ENCODE measurements at regions not wholly inside any gene's neighbourhood (a gene's known extent, or its start where the extent isn't known, plus 50 kb on each side); places are given as distances from the start of the nearest gene placed in this dataset.
"Not testable (repeated sequence)": the region's sequence is repeated elsewhere in the genome, so short reads cannot be mapped to it uniquely, and the experiment has no call there.

- H3K4me3 ChIP-seq; H3K27ac ChIP-seq; DNase-seq (ENCODE audit: low spot score); H3K27me3 ChIP-seq (replicated peaks; ENCODE audit: insufficient read depth); H3K4me1 ChIP-seq (ENCODE audit: control insufficient read depth in 1 of 2, low read depth in 2 of 2); H3K36me3 ChIP-seq; H3K9me3 ChIP-seq; ATAC-seq (ENCODE audit: insufficient number of reproducible peaks, low FRiP score, low read depth): not testable (repeated sequence)
These were observed 134.3 kb upstream of the OR4C13 start for GRCh38 chr11:49817705-49818430.

- not testable (repeated sequence) for H3K27me3 ChIP-seq (replicated peaks; ENCODE audit: insufficient read depth); H3K4me3 ChIP-seq; H3K4me1 ChIP-seq (ENCODE audit: control insufficient read depth in 1 of 2, low read depth in 2 of 2); H3K36me3 ChIP-seq; H3K27ac ChIP-seq; ATAC-seq (ENCODE audit: insufficient number of reproducible peaks, low FRiP score, low read depth); H3K9me3 ChIP-seq; DNase-seq (ENCODE audit: low spot score)
These were observed 129.0 kb upstream of the OR4C13 start for GRCh38 chr11:49823188-49823587.

GRCh38 chr11:49850541-49850940 lies 101.7 kb upstream of the OR4C13 start:
- ATAC-seq (ENCODE audit: insufficient number of reproducible peaks, low FRiP score, low read depth); H3K4me3 ChIP-seq; H3K9me3 ChIP-seq; H3K36me3 ChIP-seq; DNase-seq (ENCODE audit: low spot score); H3K27me3 ChIP-seq (replicated peaks; ENCODE audit: insufficient read depth); H3K4me1 ChIP-seq (ENCODE audit: control insufficient read depth in 1 of 2, low read depth in 2 of 2); H3K27ac ChIP-seq: not testable (repeated sequence)

- H3K36me3 ChIP-seq = no peaks in the 10 kb centered on the region
- H3K9me3 ChIP-seq = no peaks in the 10 kb centered on the region
- ATAC-seq (ENCODE audit: insufficient number of reproducible peaks, low FRiP score, low read depth) = no peak
- no peak for DNase-seq (ENCODE audit: low spot score)
- H3K4me1 ChIP-seq (ENCODE audit: control insufficient read depth in 1 of 2, low read depth in 2 of 2) = no peaks in the 10 kb centered on the region
- H3K4me3 ChIP-seq = no peak overlapping the region
- no peak for TF ChIP-seq CTCF (IDR thresholded peaks at IDR 0.05)
- H3K27ac ChIP-seq = no peak overlapping the region
- no peaks in the 10 kb centered on the region for H3K27me3 ChIP-seq (replicated peaks; ENCODE audit: insufficient read depth)
These were observed 100.7 kb upstream of the OR4C13 start for GRCh38 chr11:49851511-49851910.

GRCh38 chr11:49851971-49852389 lies 100.2 kb upstream of the OR4C13 start:
- ATAC-seq (ENCODE audit: insufficient number of reproducible peaks, low FRiP score, low read depth) = no peak
- no peak overlapping the region for H3K27ac ChIP-seq
- no peaks in the 10 kb centered on the region for H3K36me3 ChIP-seq
- H3K4me1 ChIP-seq (ENCODE audit: control insufficient read depth in 1 of 2, low read depth in 2 of 2) = no peaks in the 10 kb centered on the region
- no peaks in the 10 kb centered on the region for H3K27me3 ChIP-seq (replicated peaks; ENCODE audit: insufficient read depth)
- TF ChIP-seq CTCF (IDR thresholded peaks at IDR 0.05) = no peak
- DNase-seq (ENCODE audit: low spot score) = no peak
- no peaks in the 10 kb centered on the region for H3K9me3 ChIP-seq
- H3K4me3 ChIP-seq = no peak overlapping the region

GRCh38 chr11:49888875-49889274 lies 63.3 kb upstream of the OR4C13 start:
- not testable (repeated sequence) for ATAC-seq (ENCODE audit: insufficient number of reproducible peaks, low FRiP score, low read depth); H3K27me3 ChIP-seq (replicated peaks; ENCODE audit: insufficient read depth); DNase-seq (ENCODE audit: low spot score)

GRCh38 chr11:49891910-49892671 lies 60.1 kb upstream of the OR4C13 start:
- not testable (repeated sequence) for H3K9me3 ChIP-seq; H3K27ac ChIP-seq; DNase-seq (ENCODE audit: low spot score); H3K4me1 ChIP-seq (ENCODE audit: control insufficient read depth in 1 of 2, low read depth in 2 of 2); H3K4me3 ChIP-seq; H3K36me3 ChIP-seq; H3K27me3 ChIP-seq (replicated peaks; ENCODE audit: insufficient read depth); ATAC-seq (ENCODE audit: insufficient number of reproducible peaks, low FRiP score, low read depth)

More at GRCh38 chr11:49888875-49889274, 63.3 kb upstream of the OR4C13 start:
- H3K4me1 ChIP-seq (ENCODE audit: control insufficient read depth in 1 of 2, low read depth in 2 of 2); H3K36me3 ChIP-seq; H3K9me3 ChIP-seq; H3K27ac ChIP-seq; H3K4me3 ChIP-seq: not testable (repeated sequence)

- H3K4me1 ChIP-seq (ENCODE audit: control insufficient read depth in 1 of 2, low read depth in 2 of 2); H3K27ac ChIP-seq; H3K27me3 ChIP-seq (replicated peaks; ENCODE audit: insufficient read depth); H3K36me3 ChIP-seq; H3K9me3 ChIP-seq; H3K4me3 ChIP-seq; DNase-seq (ENCODE audit: low spot score); ATAC-seq (ENCODE audit: insufficient number of reproducible peaks, low FRiP score, low read depth): not testable (repeated sequence)
These were observed 58.7 kb upstream of the OR4C13 start for GRCh38 chr11:49893442-49893841.

Data from thoracic aorta (tissue), 2 donors.